ENCODE measurements at regions not wholly inside any gene's neighbourhood (a gene's known extent, or its start where the extent isn't known, plus 50 kb on each side); places are given as distances from the start of the nearest gene placed in this dataset.
"Not testable (repeated sequence)": the region's sequence is repeated elsewhere in the genome, so short reads cannot be mapped to it uniquely, and the experiment has no call there.

GRCh38 chr10:42233461-42234206, 404.7 kb downstream of the ZNF33B start:
- DNase-seq (ENCODE audit: low read depth); in situ Hi-C loops (cut with HindIII; ENCODE audit: low pct_unique_long_range_greater_than_20kb, low sequenced_read_pairs): not testable (repeated sequence)

GRCh38 chr10:42232955-42233354, 405.4 kb downstream of the ZNF33B start:
- DNase-seq (ENCODE audit: low read depth); in situ Hi-C loops (cut with HindIII; ENCODE audit: low pct_unique_long_range_greater_than_20kb, low sequenced_read_pairs): not testable (repeated sequence)

- DNase-seq (ENCODE audit: low read depth); in situ Hi-C loops (cut with HindIII; ENCODE audit: low pct_unique_long_range_greater_than_20kb, low sequenced_read_pairs): not testable (repeated sequence)
These were observed 407.6 kb downstream of the ZNF33B start for GRCh38 chr10:42230812-42231211.

DNA sequence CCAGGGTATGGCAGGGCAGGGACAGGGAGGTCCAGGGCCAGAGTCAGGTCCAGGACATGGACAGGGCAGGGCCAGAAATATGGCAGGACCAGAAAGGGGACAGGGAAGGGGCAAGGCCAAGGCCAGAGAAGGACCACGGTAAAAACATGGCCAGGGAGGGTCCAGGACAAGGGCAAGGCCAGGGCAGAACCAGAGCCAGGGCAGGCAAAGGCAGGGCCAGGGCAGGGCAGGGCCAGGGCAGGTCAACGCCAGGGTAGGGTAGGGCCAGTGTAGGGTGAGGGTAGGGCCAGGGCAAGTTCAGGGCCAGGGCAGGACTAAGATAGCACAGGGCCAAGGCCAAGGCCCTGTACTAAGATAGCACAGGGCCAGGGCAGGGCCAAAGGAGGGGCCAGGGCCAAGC, 408.3 kb downstream of the ZNF33B start:
- DNase-seq (ENCODE audit: low read depth); in situ Hi-C loops (cut with HindIII; ENCODE audit: low pct_unique_long_range_greater_than_20kb, low sequenced_read_pairs): not testable (repeated sequence)

- DNase-seq (ENCODE audit: low read depth); in situ Hi-C loops (cut with HindIII; ENCODE audit: low pct_unique_long_range_greater_than_20kb, low sequenced_read_pairs): not testable (repeated sequence)
These were observed 410.5 kb downstream of the ZNF33B start for GRCh38 chr10:42227859-42228258.

DNA sequence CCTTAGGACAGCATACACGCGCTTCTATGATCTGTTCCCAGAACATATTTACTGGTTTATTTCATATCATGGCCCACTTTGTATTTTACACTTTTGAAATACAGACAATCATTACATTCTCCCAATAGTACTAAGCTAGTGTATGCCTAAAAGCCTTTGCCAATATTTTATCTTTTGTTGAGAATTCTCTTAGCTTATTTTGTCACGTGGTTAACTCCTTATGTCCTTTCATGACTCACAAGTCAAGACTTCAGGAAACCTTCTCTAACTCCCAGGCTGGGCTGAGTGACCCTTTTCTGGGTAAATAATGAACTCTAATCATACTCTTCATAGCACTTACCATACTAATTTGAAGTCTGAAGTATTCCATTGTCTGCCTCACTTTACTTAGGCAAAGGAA, 444.8 kb downstream of the ZNF33B start:
- in situ Hi-C loops (cut with HindIII; ENCODE audit: low pct_unique_long_range_greater_than_20kb, low sequenced_read_pairs); DNase-seq (ENCODE audit: low read depth): not testable (repeated sequence)

- DNase-seq (ENCODE audit: low read depth); in situ Hi-C loops (cut with HindIII; ENCODE audit: low pct_unique_long_range_greater_than_20kb, low sequenced_read_pairs): not testable (repeated sequence)
These were observed 445.9 kb downstream of the ZNF33B start for GRCh38 chr10:42192450-42192849.

DNA sequence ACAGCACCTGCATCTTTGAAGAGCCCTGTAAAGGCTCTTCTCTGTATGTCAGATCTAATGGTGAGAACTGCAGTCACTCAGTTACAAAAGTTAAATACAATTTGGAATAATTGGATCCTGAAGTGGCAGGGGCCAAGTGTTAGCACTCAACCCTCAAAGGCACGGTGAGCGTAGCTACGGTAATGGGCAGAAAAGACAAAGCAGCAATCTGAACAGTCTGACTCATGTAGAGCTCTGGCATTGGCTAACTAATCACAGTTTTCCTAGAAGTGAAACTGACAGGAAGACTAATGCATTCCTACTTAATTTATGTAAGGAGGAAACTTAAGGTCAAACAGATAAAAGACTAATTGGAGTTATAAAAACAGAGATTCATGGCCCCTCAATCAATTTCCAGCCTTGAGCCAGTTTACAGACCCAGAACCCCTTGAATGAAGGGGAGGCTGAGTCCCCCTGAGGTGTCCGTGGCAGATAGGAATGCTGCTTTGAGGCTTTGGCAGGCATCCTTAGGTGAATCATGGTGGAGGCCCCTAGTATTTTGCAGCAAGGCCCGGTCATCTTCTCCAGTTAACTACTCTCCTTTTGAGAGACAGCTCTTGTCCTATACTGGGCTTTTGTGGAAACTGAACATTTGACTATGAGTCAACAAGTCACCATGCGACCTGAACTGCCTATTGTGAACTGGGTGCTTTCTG, 450.7 kb downstream of the ZNF33B start:
- in situ Hi-C loops (cut with HindIII; ENCODE audit: low pct_unique_long_range_greater_than_20kb, low sequenced_read_pairs) = not testable (repeated sequence)
- DNase-seq (ENCODE audit: low read depth) = peak; percentile 47

DNA sequence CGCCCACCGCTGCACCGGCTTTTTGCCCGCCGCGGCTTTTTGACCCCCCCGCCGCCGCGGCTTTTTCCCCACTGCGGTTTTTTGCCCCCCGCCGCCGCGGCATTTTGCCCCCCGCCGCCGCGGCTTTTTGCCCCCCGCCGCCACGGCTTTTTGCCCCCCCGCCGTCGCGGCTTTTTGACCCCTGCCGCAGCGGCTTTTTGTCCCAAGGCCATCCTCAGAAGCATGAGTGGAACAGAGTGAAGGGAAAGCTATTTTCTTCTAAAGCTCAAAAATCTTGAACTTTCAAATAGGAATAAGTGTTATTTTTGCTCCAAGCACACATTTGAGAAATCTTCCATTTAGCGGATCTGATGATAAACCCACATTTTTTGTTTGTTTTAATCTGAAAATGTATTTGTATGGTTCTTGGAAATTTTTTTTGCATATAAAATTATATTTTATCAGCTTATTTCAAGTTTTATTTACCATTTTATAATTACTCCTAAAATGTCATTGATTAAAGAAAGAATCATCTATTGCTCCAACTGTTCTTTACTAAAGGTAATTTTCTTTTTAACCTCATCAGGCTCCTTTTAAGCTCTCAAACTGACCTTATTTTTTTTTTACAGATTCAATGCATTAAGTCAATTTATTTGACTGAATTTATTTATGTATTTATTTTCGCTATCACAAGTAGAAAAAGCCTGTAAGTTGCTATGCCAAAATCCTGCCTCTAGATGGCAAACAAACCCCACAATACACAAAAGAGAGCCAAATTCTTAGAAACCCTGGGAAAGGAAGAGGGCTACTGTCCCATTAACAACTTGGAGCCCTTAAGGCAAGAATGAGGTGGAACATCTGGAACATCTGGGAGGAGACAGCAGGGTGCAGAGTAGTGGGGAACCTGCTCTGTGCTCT, 460.3 kb downstream of the ZNF33B start:
- in situ Hi-C loops (cut with HindIII; ENCODE audit: low pct_unique_long_range_greater_than_20kb, low sequenced_read_pairs); DNase-seq (ENCODE audit: low read depth): not testable (repeated sequence)

- in situ Hi-C loops (cut with HindIII; ENCODE audit: low pct_unique_long_range_greater_than_20kb, low sequenced_read_pairs) = no loop called here
These were observed 461.1 kb downstream of the ZNF33B start for GRCh38 chr10:42177077-42177792.

GRCh38 chr10:42150428-42151061, 487.8 kb downstream of the ZNF33B start:
- DNase-seq (ENCODE audit: low read depth) = no peak
- in situ Hi-C loops (cut with HindIII; ENCODE audit: low pct_unique_long_range_greater_than_20kb, low sequenced_read_pairs) = no loop called here

More at GRCh38 chr10:42177077-42177792, 461.1 kb downstream of the ZNF33B start:
- no peak for DNase-seq (ENCODE audit: low read depth)

GRCh38 chr10:42149722-42150427, 488.5 kb downstream of the ZNF33B start:
- in situ Hi-C loops (cut with HindIII; ENCODE audit: low pct_unique_long_range_greater_than_20kb, low sequenced_read_pairs) = no loop called here
- no peak for DNase-seq (ENCODE audit: low read depth)

- in situ Hi-C loops (cut with HindIII; ENCODE audit: low pct_unique_long_range_greater_than_20kb, low sequenced_read_pairs) = no loop called here
- DNase-seq (ENCODE audit: low read depth) = no peak
These were observed 489.2 kb downstream of the ZNF33B start for GRCh38 chr10:42149027-42149700.

DNA sequence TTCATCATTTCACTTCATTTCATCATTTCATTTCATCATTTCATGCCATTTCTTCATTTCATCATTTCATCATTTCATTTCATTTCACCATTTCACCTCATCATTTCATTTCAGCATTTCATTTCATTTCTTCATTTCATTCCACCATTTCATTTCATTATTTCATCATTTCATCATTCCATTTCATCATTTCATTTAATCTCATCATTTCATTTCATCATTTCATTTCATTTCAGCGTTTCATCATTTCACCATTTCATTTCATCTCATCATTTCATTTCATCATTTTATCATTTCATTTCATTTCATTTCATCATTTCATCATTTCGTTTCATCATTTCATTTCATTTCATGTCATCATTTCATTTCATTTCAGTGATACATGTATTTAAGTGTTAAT, 492.2 kb downstream of the ZNF33B start:
- DNase-seq (ENCODE audit: low read depth); in situ Hi-C loops (cut with HindIII; ENCODE audit: low pct_unique_long_range_greater_than_20kb, low sequenced_read_pairs): not testable (repeated sequence)

GRCh38 chr10:42138023-42138422, 500.3 kb downstream of the ZNF33B start:
- in situ Hi-C loops (cut with HindIII; ENCODE audit: low pct_unique_long_range_greater_than_20kb, low sequenced_read_pairs); DNase-seq (ENCODE audit: low read depth): not testable (repeated sequence)

DNA sequence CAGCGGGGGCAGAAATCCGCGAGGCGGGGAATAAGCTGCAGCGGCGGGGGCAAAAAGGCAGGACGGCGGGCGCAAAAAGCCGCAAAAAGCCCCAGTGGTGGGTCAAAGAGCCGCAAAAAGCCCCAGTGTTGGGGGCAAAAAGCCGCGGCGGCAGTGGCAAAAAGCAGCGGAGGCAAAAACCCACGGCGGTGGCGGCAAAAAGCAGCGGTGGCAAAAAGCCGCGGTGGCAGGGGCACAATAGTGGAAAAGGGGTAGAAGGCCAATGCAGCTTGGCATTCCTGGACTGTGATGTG, 525.3 kb downstream of the ZNF33B start:
- DNase-seq (ENCODE audit: low read depth) = no peak

More for the DNA sequence above, 525.3 kb downstream of the ZNF33B start:
- in situ Hi-C loops (cut with HindIII; ENCODE audit: low pct_unique_long_range_greater_than_20kb, low sequenced_read_pairs) = no loop called here

All from Caki2 (cell line).